ENCODE measurements at regions not wholly inside any gene's neighbourhood (a gene's known extent, or its start where the extent isn't known, plus 50 kb on each side); places are given as distances from the start of the nearest gene placed in this dataset.

- no peak for TF ChIP-seq CTCF (conservative IDR thresholded peaks at IDR 0.05 in 1 of 2, IDR thresholded peaks at IDR 0.05 in 1 of 2; ENCODE audit: extremely low read depth in 1 of 2, insufficient read depth in 1 of 2, low read depth in 1 of 2, low read length in 2 of 2)
- no peak for TF ChIP-seq EZH2 (IDR thresholded peaks at IDR 0.05; ENCODE audit: borderline replicate concordance, low read length)
Observed at GRCh38 chr15:88707771-88708654, 69.2 kb downstream of the ISG20 start.
